Neutrophil (primary cell): ENCODE measurements at regions not wholly inside any gene's neighbourhood (a gene's known extent, or its start where the extent isn't known, plus 50 kb on each side); places are given as distances from the start of the nearest gene placed in this dataset.

Experiments
- H3K27ac ChIP-seq: fragments of 200-600 bp; sonication (generic); 2 replicates; pipeline ENCODE4 v1.5.1; 2016; ENCODE audit warnings: mild to moderate bottlenecking, moderate library complexity
- H3K27me3 ChIP-seq: fragments of 200-600 bp; sonication (generic); 2 replicates; pipeline ENCODE4 v1.6.0; 2016; ENCODE audit warnings: mild to moderate bottlenecking
- H3K36me3 ChIP-seq: fragments of 200-600 bp; sonication (generic); 2 replicates; pipeline ENCODE4 v1.5.1; 2017
- H3K4me1 ChIP-seq, 2 experiments: fragments of 200-600 bp in 1 of 2; sonication (generic) in 1 of 2; 1 replicate in 1 of 2; 2 replicates in 1 of 2; pipeline versions ENCODE4 v1.5.1 to v1.6.1; 2013 to 2016; ENCODE audit warnings: low read depth in 1 of 2, low read length in 1 of 2, mild to moderate bottlenecking in 1 of 2, moderate library complexity in 1 of 2; ENCODE audit not compliant: control insufficient read depth in 1 of 2, insufficient read depth in 1 of 2
- H3K4me3 ChIP-seq, 2 experiments: fragments of 200-600 bp in 1 of 2; sonication (generic) in 1 of 2; 1 replicate in 1 of 2; 2 replicates in 1 of 2; pipeline ENCODE4 v1.5.1; 2013 to 2016; ENCODE audit warnings: low read depth in 1 of 2, low read length in 1 of 2, mild to moderate bottlenecking in 1 of 2, moderate library complexity in 1 of 2
- H3K9me3 ChIP-seq: fragments of 200-600 bp; sonication (generic); 2 replicates; pipeline ENCODE4 v1.5.1; 2016
- TF ChIP-seq, protein P1 (sequence below): fragments of 200-600 bp; sonication (generic); IDR thresholded peaks from 2 replicates; pipeline ENCODE4 v1.5.1; 2016; ENCODE audit warnings: antibody characterized with exemption

DNA sequence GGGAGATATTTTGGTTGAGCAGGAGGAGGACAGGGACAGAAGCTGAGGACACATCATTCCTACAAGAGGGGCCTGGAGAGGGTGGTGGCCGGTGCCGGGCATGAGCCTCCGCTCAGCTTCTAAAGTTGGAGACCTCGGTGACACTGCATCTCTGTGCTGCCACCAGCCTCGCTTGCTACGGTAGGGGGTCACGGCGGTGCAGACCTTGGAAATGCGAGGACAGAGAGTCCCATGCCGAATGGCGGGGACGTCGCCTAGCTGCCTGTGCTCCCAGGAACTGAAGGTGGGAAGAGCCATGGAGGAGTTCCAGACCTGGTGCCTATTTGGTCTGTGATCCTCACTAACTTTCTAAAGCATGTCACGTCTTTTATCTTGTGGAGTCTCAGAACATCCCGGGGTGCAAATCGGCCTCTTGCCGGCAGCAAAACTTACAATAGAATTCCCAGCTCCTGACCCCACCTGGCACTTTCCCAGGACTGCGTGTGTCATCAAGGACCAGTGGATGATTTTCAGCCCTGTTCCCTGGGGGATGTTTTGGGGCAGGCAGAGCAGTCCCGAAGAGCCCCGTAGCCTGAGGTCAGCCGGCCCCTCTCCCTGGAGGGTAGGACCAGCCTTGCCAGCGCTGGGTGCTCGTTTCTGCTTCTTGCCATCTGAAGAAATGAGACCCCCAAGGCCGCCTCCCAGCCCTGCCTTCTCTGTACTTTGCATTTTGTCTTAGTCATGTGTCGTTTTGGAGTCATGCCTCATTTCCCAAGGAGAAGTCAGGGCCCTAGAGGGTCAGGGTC, 205.8 kb upstream of the SHH start:
- TF ChIP-seq, protein P1, sequence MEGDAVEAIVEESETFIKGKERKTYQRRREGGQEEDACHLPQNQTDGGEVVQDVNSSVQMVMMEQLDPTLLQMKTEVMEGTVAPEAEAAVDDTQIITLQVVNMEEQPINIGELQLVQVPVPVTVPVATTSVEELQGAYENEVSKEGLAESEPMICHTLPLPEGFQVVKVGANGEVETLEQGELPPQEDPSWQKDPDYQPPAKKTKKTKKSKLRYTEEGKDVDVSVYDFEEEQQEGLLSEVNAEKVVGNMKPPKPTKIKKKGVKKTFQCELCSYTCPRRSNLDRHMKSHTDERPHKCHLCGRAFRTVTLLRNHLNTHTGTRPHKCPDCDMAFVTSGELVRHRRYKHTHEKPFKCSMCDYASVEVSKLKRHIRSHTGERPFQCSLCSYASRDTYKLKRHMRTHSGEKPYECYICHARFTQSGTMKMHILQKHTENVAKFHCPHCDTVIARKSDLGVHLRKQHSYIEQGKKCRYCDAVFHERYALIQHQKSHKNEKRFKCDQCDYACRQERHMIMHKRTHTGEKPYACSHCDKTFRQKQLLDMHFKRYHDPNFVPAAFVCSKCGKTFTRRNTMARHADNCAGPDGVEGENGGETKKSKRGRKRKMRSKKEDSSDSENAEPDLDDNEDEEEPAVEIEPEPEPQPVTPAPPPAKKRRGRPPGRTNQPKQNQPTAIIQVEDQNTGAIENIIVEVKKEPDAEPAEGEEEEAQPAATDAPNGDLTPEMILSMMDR = no peak
- H3K4me3 ChIP-seq = no peak overlapping the region

DNA sequence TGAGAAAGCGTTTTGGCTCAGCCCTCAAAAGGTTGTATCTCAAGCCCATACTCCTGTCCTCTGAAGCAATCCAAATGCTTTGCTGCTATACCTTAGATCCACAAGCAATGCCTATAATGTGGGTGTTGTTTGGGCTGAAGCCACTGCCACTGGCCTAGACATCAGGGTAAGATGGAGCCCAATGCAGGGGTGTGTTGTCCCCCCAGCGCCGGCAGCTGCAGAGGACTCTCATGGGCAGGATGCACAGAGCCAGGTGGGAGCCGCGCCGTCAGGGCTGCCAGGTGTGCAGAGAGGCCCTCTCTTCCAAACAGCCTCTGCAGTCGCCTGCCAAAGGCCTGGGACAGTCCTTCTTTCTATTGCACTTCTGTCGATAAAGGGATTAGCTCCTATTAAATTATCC, 205.2 kb upstream of the SHH start:
- no peaks in the 10 kb centered on the region for H3K36me3 ChIP-seq
- H3K27me3 ChIP-seq = no peaks in the 10 kb centered on the region
- TF ChIP-seq, protein P1 = no peak
- peaks cover 1% of the 10 kb centered on the region for H3K9me3 ChIP-seq
- H3K4me3 ChIP-seq = no peak overlapping the region
- no peak overlapping the region for H3K27ac ChIP-seq
- no peaks in the 10 kb centered on the region for H3K4me1 ChIP-seq

More for the DNA sequence above, 205.8 kb upstream of the SHH start:
- Histone ChIP-seq H3K36me3 (no peaks in the 10 kb centered on the region), H3K9me3 (no peaks in the 10 kb centered on the region), H3K4me1 (no peaks in the 10 kb centered on the region), H3K27ac (no peak overlapping the region), H3K27me3 (no peaks in the 10 kb centered on the region)

DNA sequence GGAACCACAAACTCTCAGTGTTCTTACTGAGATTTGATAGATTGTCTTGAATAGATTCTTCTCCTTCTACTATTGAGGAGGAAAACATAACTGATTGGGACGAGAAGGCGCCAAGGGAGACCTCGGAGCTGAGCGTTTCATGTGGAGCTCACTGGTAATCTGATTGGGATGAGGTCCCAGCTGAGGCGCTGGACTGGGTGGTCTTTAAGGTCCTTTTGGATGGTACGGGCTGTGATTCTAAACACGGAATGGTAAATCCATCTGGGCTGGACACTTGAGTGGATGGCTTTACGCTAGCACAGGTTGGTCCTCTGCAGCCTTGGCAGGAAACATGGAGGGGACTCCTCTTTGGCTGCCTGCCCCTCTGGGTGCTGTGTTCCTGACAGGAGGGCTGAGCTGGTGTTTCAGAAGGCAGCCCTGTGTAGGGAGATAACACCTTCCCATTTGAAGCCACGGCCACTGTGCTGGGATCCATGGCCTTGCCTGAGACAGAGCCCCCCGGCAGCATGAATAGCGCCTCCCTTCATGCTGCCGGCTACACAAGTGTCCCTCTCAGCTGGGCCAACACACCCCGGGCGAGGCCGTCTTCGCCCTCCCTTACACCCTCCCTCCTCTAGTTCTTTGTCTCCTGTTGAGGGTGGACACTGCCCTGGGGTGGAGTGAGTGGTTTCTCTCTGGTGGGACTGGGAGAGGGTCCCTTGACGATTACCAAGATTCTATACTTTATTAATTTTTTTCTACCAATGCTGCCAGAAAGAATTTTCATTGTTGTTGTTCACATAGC, 203.2 kb upstream of the SHH start:
- no peak overlapping the region for H3K4me3 ChIP-seq
- TF ChIP-seq, protein P1 = no peak
- H3K4me1 ChIP-seq = no peaks in the 10 kb centered on the region
- no peak overlapping the region for H3K27ac ChIP-seq
- no peaks in the 10 kb centered on the region for H3K36me3 ChIP-seq
- H3K27me3 ChIP-seq = no peaks in the 10 kb centered on the region
- H3K9me3 ChIP-seq = peaks cover 3% of the 10 kb centered on the region

DNA sequence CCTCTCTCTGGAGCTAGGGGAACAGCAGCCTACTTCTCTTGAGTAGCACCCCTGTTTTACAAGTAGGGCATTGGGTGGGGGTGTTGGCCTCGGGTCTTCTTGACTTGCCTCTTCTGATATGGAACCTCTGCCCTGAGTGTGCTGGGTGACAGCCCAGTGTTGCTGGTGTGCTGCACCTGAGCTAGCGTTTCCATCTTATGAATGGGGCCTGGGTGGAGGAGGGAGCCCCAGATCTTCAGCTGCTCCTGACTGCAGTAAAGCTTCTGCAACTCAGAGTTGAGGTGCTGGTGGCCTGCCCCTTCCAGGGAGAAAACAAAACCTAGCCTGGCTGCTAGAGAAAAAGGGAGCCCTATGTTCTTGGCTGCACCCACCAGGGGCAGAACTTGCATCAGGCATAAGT, 202.5 kb upstream of the SHH start:
- Histone ChIP-seq H3K4me1 (no peaks in the 10 kb centered on the region), H3K9me3 (peaks cover 3% of the 10 kb centered on the region), H3K36me3 (no peaks in the 10 kb centered on the region), H3K4me3 (no peak overlapping the region), H3K27me3 (no peaks in the 10 kb centered on the region), H3K27ac (no peak overlapping the region)
- TF ChIP-seq, protein P1 = no peak

DNA sequence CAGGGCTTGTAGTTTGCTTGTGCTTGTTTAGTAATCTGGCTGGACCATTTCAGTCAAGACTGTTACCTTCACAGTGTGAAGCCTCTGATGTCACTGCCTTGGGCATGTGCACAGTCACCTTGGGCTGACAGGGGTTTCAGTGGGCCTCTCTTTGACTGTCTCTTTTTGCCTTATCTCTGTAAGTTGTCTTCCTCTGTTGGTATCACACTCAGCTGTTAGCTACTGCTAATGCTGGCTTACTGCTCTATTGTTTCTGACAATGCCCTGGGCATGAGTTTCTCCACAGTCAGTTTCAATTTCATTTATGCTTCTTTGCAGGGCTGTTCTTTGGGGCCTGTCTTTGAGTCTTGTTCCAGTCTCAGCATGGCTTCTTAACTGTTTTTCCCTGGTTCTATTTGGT, 201.9 kb upstream of the SHH start:
- H3K4me1 ChIP-seq = no peaks in the 10 kb centered on the region
- H3K36me3 ChIP-seq = no peaks in the 10 kb centered on the region
- H3K9me3 ChIP-seq = peaks cover 3% of the 10 kb centered on the region
- no peak overlapping the region for H3K4me3 ChIP-seq
- no peaks in the 10 kb centered on the region for H3K27me3 ChIP-seq
- TF ChIP-seq, protein P1 = no peak
- H3K27ac ChIP-seq = no peak overlapping the region
